NT2/D1 (cell line): ENCODE measurements at regions not wholly inside any gene's neighbourhood (a gene's known extent, or its start where the extent isn't known, plus 50 kb on each side); places are given as distances from the start of the nearest gene placed in this dataset.

Experiments
- SUZ12 ChIP-seq: IDR thresholded peaks from 2 replicates; pipeline ENCODE4 v1.6.1; 2011; ENCODE audit not compliant: insufficient read length, insufficient read depth; ENCODE audit errors: extremely low read depth
- YY1 ChIP-seq: IDR thresholded peaks from 2 replicates; pipeline ENCODE4 v1.6.1; 2011; ENCODE audit not compliant: insufficient read length, insufficient read depth
- ZNF274 ChIP-seq: IDR thresholded peaks from 2 replicates; pipeline ENCODE4 v1.6.1; 2011; ENCODE audit warnings: mild to moderate bottlenecking, low read depth, low read length

DNA sequence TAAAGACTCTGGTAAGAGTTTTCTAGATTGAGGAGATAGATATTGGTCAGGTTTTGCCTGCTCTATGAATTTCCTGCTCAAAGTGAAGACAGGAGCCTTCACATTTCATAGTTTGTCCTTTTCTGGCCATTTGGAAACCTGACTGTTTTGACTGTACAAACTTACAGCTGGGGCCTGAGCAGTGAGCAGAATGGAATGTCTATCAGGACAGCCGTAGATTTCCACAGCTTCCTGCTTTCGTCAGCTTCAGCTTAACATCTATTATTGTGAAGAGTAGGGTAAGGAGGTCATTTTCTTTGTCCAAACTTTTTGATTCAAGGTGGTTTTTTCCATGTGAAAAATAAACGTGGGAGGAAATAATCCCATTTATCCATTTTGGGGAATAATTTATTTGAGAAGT is 124.3 kb upstream of the DIPK2B start:
- TF ChIP-seq YY1 = no peak
- TF ChIP-seq SUZ12 = no peak
- no peak for TF ChIP-seq ZNF274
